ENCODE measurements at regions not wholly inside any gene's neighbourhood (a gene's known extent, or its start where the extent isn't known, plus 50 kb on each side); places are given as distances from the start of the nearest gene placed in this dataset.

- no peaks in the 10 kb centered on the region for H4K20me1 ChIP-seq (ENCODE audit: control insufficient read depth, extremely low read depth, insufficient read depth, low read length)
- no peak overlapping the region for H3K27ac ChIP-seq (ENCODE audit: control insufficient read depth, insufficient read depth, low read length)
- H3K79me2 ChIP-seq (ENCODE audit: control insufficient read depth, insufficient read depth, low read length) = no peaks in the 10 kb centered on the region
- no peak overlapping the region for H3K4me3 ChIP-seq (ENCODE audit: control insufficient read depth in 2 of 3, extremely low read depth in 1 of 3, insufficient read depth in 2 of 3, low read depth in 1 of 3, low read length in 3 of 3)
- H3K4me1 ChIP-seq (ENCODE audit: control insufficient read depth, extremely low read depth, insufficient read depth, low read length) = no peaks in the 10 kb centered on the region
- TF ChIP-seq CTCF (optimal IDR thresholded peaks at IDR 0.05 in 1 of 3, IDR thresholded peaks at IDR 0.05 in 1 of 3, conservative IDR thresholded peaks at IDR 0.05 in 1 of 3; ENCODE audit: extremely low read depth in 1 of 3, insufficient read depth in 2 of 3, low read length in 3 of 3) = no peak
- no peak for TF ChIP-seq EZH2 (IDR thresholded peaks at IDR 0.05; ENCODE audit: low read length)
- H3K27me3 ChIP-seq (ENCODE audit: control insufficient read depth, extremely low read depth, insufficient read depth, low read length) = peaks cover 53% of the 10 kb centered on the region
- dilution Hi-C loops (cut with MboI; ENCODE audit: extremely low pct_ligation_motif_present, low sequenced_read_pairs) = no loop called here
- H2AFZ ChIP-seq (ENCODE audit: control insufficient read depth, low read length) = no peak overlapping the region
- no peak for FAIRE-seq
- no peaks in the 10 kb centered on the region for H3K9me1 ChIP-seq (ENCODE audit: control insufficient read depth, extremely low read depth, insufficient read depth, low read length)
- H3K36me3 ChIP-seq (ENCODE audit: control insufficient read depth in 2 of 2, extremely low read depth in 1 of 2, insufficient read depth in 2 of 2, low read length in 2 of 2) = no peaks in the 10 kb centered on the region
- H3K9me3 ChIP-seq (ENCODE audit: control insufficient read depth, low read depth, low read length) = no peaks in the 10 kb centered on the region
- no peak for DNase-seq (ENCODE audit: low read depth, low spot score)
- H3K9ac ChIP-seq (ENCODE audit: control insufficient read depth, extremely low read depth, insufficient read depth, low read length) = no peak overlapping the region
- no peak overlapping the region for H3K4me2 ChIP-seq (ENCODE audit: control insufficient read depth, extremely low read depth, insufficient read depth, low read depth, low read length)
These were observed 159.9 kb downstream of the OLFM1 start for GRCh38 chr9:135247227-135247930.

GRCh38 chr9:135248111-135248510, 160.6 kb downstream of the OLFM1 start:
- Histone ChIP-seq H3K4me2 (ENCODE audit: control insufficient read depth, extremely low read depth, insufficient read depth, low read depth, low read length) (no peak overlapping the region), H3K4me3 (ENCODE audit: control insufficient read depth in 2 of 3, extremely low read depth in 1 of 3, insufficient read depth in 2 of 3, low read depth in 1 of 3, low read length in 3 of 3) (no peak overlapping the region), H3K27me3 (ENCODE audit: control insufficient read depth, extremely low read depth, insufficient read depth, low read length) (peaks cover 51% of the 10 kb centered on the region), H3K9me1 (ENCODE audit: control insufficient read depth, extremely low read depth, insufficient read depth, low read length) (no peaks in the 10 kb centered on the region), H3K4me1 (ENCODE audit: control insufficient read depth, extremely low read depth, insufficient read depth, low read length) (no peaks in the 10 kb centered on the region), H4K20me1 (ENCODE audit: control insufficient read depth, extremely low read depth, insufficient read depth, low read length) (no peaks in the 10 kb centered on the region), H3K79me2 (ENCODE audit: control insufficient read depth, insufficient read depth, low read length) (no peaks in the 10 kb centered on the region), H3K9me3 (ENCODE audit: control insufficient read depth, low read depth, low read length) (no peaks in the 10 kb centered on the region), H2AFZ (ENCODE audit: control insufficient read depth, low read length) (no peak overlapping the region), H3K9ac (ENCODE audit: control insufficient read depth, extremely low read depth, insufficient read depth, low read length) (no peak overlapping the region), H3K27ac (ENCODE audit: control insufficient read depth, insufficient read depth, low read length) (no peak overlapping the region), H3K36me3 (ENCODE audit: control insufficient read depth in 2 of 2, extremely low read depth in 1 of 2, insufficient read depth in 2 of 2, low read length in 2 of 2) (no peaks in the 10 kb centered on the region)
- DNase-seq (ENCODE audit: low read depth, low spot score) (no peak), FAIRE-seq (no peak)
- no peak for TF ChIP-seq EZH2 (IDR thresholded peaks at IDR 0.05; ENCODE audit: low read length)
- dilution Hi-C loops (cut with MboI; ENCODE audit: extremely low pct_ligation_motif_present, low sequenced_read_pairs) = no loop called here

GRCh38 chr9:135248721-135249120, 161.3 kb downstream of the OLFM1 start:
- dilution Hi-C loops (cut with MboI; ENCODE audit: extremely low pct_ligation_motif_present, low sequenced_read_pairs) = no loop called here
- H3K36me3 ChIP-seq (ENCODE audit: control insufficient read depth in 2 of 2, extremely low read depth in 1 of 2, insufficient read depth in 2 of 2, low read length in 2 of 2) = no peaks in the 10 kb centered on the region
- no peak overlapping the region for H3K4me2 ChIP-seq (ENCODE audit: control insufficient read depth, extremely low read depth, insufficient read depth, low read depth, low read length)
- DNase-seq (ENCODE audit: low read depth, low spot score) = no peak
- TF ChIP-seq EZH2 (IDR thresholded peaks at IDR 0.05; ENCODE audit: low read length) (no peak), CTCF (optimal IDR thresholded peaks at IDR 0.05 in 1 of 3, IDR thresholded peaks at IDR 0.05 in 1 of 3, conservative IDR thresholded peaks at IDR 0.05 in 1 of 3; ENCODE audit: extremely low read depth in 1 of 3, insufficient read depth in 2 of 3, low read length in 3 of 3) (no peak)
- no peaks in the 10 kb centered on the region for H3K4me1 ChIP-seq (ENCODE audit: control insufficient read depth, extremely low read depth, insufficient read depth, low read length)
- no peak overlapping the region for H2AFZ ChIP-seq (ENCODE audit: control insufficient read depth, low read length)
- no peak overlapping the region for H3K9ac ChIP-seq (ENCODE audit: control insufficient read depth, extremely low read depth, insufficient read depth, low read length)
- FAIRE-seq = no peak
- no peaks in the 10 kb centered on the region for H3K9me3 ChIP-seq (ENCODE audit: control insufficient read depth, low read depth, low read length)
- peaks cover 45% of the 10 kb centered on the region for H3K27me3 ChIP-seq (ENCODE audit: control insufficient read depth, extremely low read depth, insufficient read depth, low read length)
- H4K20me1 ChIP-seq (ENCODE audit: control insufficient read depth, extremely low read depth, insufficient read depth, low read length) = no peaks in the 10 kb centered on the region
- no peaks in the 10 kb centered on the region for H3K9me1 ChIP-seq (ENCODE audit: control insufficient read depth, extremely low read depth, insufficient read depth, low read length)
- H3K27ac ChIP-seq (ENCODE audit: control insufficient read depth, insufficient read depth, low read length) = no peak overlapping the region
- no peak overlapping the region for H3K4me3 ChIP-seq (ENCODE audit: control insufficient read depth in 2 of 3, extremely low read depth in 1 of 3, insufficient read depth in 2 of 3, low read depth in 1 of 3, low read length in 3 of 3)
- no peaks in the 10 kb centered on the region for H3K79me2 ChIP-seq (ENCODE audit: control insufficient read depth, insufficient read depth, low read length)

Measured in keratinocyte (primary cell).